ENCODE measurements at regions not wholly inside any gene's neighbourhood (a gene's known extent, or its start where the extent isn't known, plus 50 kb on each side); places are given as distances from the start of the nearest gene placed in this dataset.
A peak's percentile ranks its signal among the peaks of the same experiment; 100 is the strongest.

GRCh38 chr10:89153971-89154370, 53.1 kb downstream of the CH25H start:
- ATAC-seq (no peak), DNase-seq (ENCODE audit: low spot score) (no peak)

- ATAC-seq (no peak), DNase-seq (ENCODE audit: low spot score) (no peak)
These were observed 54.0 kb downstream of the CH25H start for GRCh38 chr10:89153116-89153515.

- DNase-seq (ENCODE audit: low spot score) (no peak), ATAC-seq (no peak)
These were observed 55.3 kb downstream of the CH25H start for GRCh38 chr10:89151857-89152256.

GRCh38 chr10:89148061-89148460, 59.1 kb downstream of the CH25H start:
- DNase-seq (ENCODE audit: low spot score) (no peak), ATAC-seq (no peak)

GRCh38 chr10:89147256-89147655, 59.9 kb downstream of the CH25H start:
- ATAC-seq (no peak), DNase-seq (ENCODE audit: low spot score) (no peak)

GRCh38 chr10:89144836-89145235, 62.3 kb downstream of the CH25H start:
- ATAC-seq (no peak), DNase-seq (ENCODE audit: low spot score) (no peak)

- no peak for DNase-seq (ENCODE audit: low spot score)
- ATAC-seq: no peak
These were observed 64.5 kb downstream of the CH25H start for GRCh38 chr10:89142590-89142989.

- ATAC-seq: no peak
- DNase-seq (ENCODE audit: low spot score): no peak
These were observed 68.2 kb downstream of the CH25H start for GRCh38 chr10:89138755-89139490.

GRCh38 chr10:89134963-89135362, 72.2 kb downstream of the CH25H start:
- DNase-seq (ENCODE audit: low spot score) (no peak), ATAC-seq (no peak)

- ATAC-seq (no peak), DNase-seq (ENCODE audit: low spot score) (no peak)
These were observed 77.2 kb downstream of the CH25H start for GRCh38 chr10:89129911-89130310.

GRCh38 chr10:89122433-89123051, 84.6 kb downstream of the CH25H start:
- ATAC-seq (peak; percentile 36), DNase-seq (ENCODE audit: low spot score) (no peak)

- ATAC-seq (no peak), DNase-seq (ENCODE audit: low spot score) (no peak)
These were observed 85.4 kb downstream of the CH25H start for GRCh38 chr10:89121764-89122020.

- ATAC-seq (no peak), DNase-seq (ENCODE audit: low spot score) (no peak)
These were observed 86.0 kb downstream of the CH25H start for GRCh38 chr10:89120931-89121763.

- ATAC-seq (no peak), DNase-seq (ENCODE audit: low spot score) (no peak)
These were observed 87.5 kb downstream of the CH25H start for GRCh38 chr10:89119651-89120050.

GRCh38 chr10:89118091-89118490, 89.0 kb downstream of the CH25H start:
- DNase-seq (ENCODE audit: low spot score) (no peak), ATAC-seq (no peak)

GRCh38 chr10:89115876-89116627, 91.1 kb downstream of the CH25H start:
- no peak for DNase-seq (ENCODE audit: low spot score)
- no peak for ATAC-seq

GRCh38 chr10:89114846-89115625, 92.1 kb downstream of the CH25H start:
- ATAC-seq (no peak), DNase-seq (ENCODE audit: low spot score) (no peak)

GRCh38 chr10:89102735-89103134, 104.4 kb downstream of the CH25H start:
- DNase-seq (ENCODE audit: low spot score): no peak
- no peak for ATAC-seq

GRCh38 chr10:89101943-89102342, 105.2 kb downstream of the CH25H start:
- DNase-seq (ENCODE audit: low spot score) (no peak), ATAC-seq (no peak)

- DNase-seq (ENCODE audit: low spot score): no peak
- no peak for ATAC-seq
These were observed 106.4 kb downstream of the CH25H start for GRCh38 chr10:89100680-89101079.

- no peak for ATAC-seq
These were observed 106.6 kb downstream of the FAS start for GRCh38 chr10:89097226-89097625.

More at GRCh38 chr10:89097226-89097625, 106.6 kb downstream of the FAS start:
- DNase-seq (ENCODE audit: low spot score): no peak
